OCI-LY1 (cell line): ENCODE measurements at regions not wholly inside any gene's neighbourhood (a gene's known extent, or its start where the extent isn't known, plus 50 kb on each side); places are given as distances from the start of the nearest gene placed in this dataset.

Source experiments
- H2AFZ ChIP-seq: fragments of 200-600 bp; sonication (generic), shearing (Covaris generic); 2 replicates; pipeline ENCODE4 v1.6.0; 2014; ENCODE audit warnings: antibody characterized with exemption, mild to moderate bottlenecking, low read length
- H3F3A ChIP-seq: fragments of 200-600 bp; sonication (generic), shearing (Covaris generic); 2 replicates; pipeline ENCODE4 v1.6.0; 2014; ENCODE audit warnings: mild to moderate bottlenecking, antibody characterized with exemption, low read length, moderate library complexity; ENCODE audit not compliant: insufficient read depth
- H3K27ac ChIP-seq: fragments of 200-600 bp; sonication (generic); 2 replicates; pipeline ENCODE4 v1.5.1; 2014; ENCODE audit warnings: low read length, mixed run types, mild to moderate bottlenecking, low read depth; ENCODE audit not compliant: poor library complexity, severe bottlenecking
- H3K27me3 ChIP-seq: fragments of 200-600 bp; sonication (generic); 2 replicates; pipeline ENCODE4 v1.6.0; 2014; ENCODE audit warnings: antibody characterized with exemption, mild to moderate bottlenecking, low read length, moderate library complexity; ENCODE audit not compliant: insufficient read depth
- H3K36me3 ChIP-seq: fragments of 200-600 bp; sonication (generic); 2 replicates; pipeline ENCODE4 v1.6.1; 2014; ENCODE audit warnings: mild to moderate bottlenecking, antibody characterized with exemption, low read length, moderate library complexity, mixed read lengths; ENCODE audit not compliant: insufficient read depth
- H3K4me1 ChIP-seq: fragments of 200-600 bp; sonication (generic); 2 replicates; pipeline ENCODE4 v1.5.1; 2014; ENCODE audit warnings: mild to moderate bottlenecking, low read length, moderate library complexity; ENCODE audit not compliant: insufficient read depth, severe bottlenecking
- H3K4me2 ChIP-seq: fragments of 200-600 bp; sonication (generic), shearing (Covaris generic); 2 replicates; pipeline ENCODE4 v1.6.1; 2014; ENCODE audit warnings: low read length
- H3K4me3 ChIP-seq: fragments of 200-600 bp; sonication (generic); 2 replicates; pipeline ENCODE4 v1.5.1; 2014; ENCODE audit warnings: low read length, low read depth, mild to moderate bottlenecking, mixed read lengths; ENCODE audit not compliant: poor library complexity, severe bottlenecking
- H3K79me2 ChIP-seq: fragments of 200-600 bp; shearing (Covaris generic); 2 replicates; pipeline ENCODE4 v1.6.1; 2016; ENCODE audit warnings: mixed run types, low read length, mixed read lengths; ENCODE audit not compliant: insufficient read depth
- H3K9ac ChIP-seq: fragments of 200-600 bp; sonication (generic), shearing (Covaris generic); 2 replicates; pipeline ENCODE4 v1.6.1; 2014; ENCODE audit warnings: mild to moderate bottlenecking, low read length, mixed read lengths
- H3K9me2 ChIP-seq: fragments of 200-600 bp; sonication (generic), shearing (Covaris generic); 2 replicates; pipeline ENCODE4 v1.6.1; 2014; ENCODE audit warnings: low read depth, mild to moderate bottlenecking, low read length, mixed read lengths
- H3K9me3 ChIP-seq: fragments of 200-600 bp; shearing (Covaris generic); 2 replicates; pipeline ENCODE4 v1.6.1; 2014; ENCODE audit warnings: low read length, mixed read lengths
- H4K20me1 ChIP-seq: fragments of 200-600 bp; sonication (generic), shearing (Covaris generic); 2 replicates; pipeline ENCODE4 v1.6.0; 2016; ENCODE audit warnings: mild to moderate bottlenecking, low read length; ENCODE audit not compliant: insufficient read depth
- EZH2 ChIP-seq: fragments of 200-600 bp; sonication (generic), shearing (Covaris generic); IDR thresholded peaks from 2 replicates; pipeline ENCODE4 v1.8.0; 2017; ENCODE audit warnings: borderline replicate concordance, mixed run types, mild to moderate bottlenecking, antibody characterized with exemption, low read length, moderate library complexity, mixed read lengths
- TF ChIP-seq, protein P1 (sequence below): fragments of 200-600 bp; sonication (generic), shearing (Covaris generic); IDR thresholded peaks from 2 replicates; pipeline ENCODE4 v1.5.1; 2017; ENCODE audit warnings: mild to moderate bottlenecking, antibody characterized with exemption, low read length, moderate library complexity, mixed read lengths

DNA sequence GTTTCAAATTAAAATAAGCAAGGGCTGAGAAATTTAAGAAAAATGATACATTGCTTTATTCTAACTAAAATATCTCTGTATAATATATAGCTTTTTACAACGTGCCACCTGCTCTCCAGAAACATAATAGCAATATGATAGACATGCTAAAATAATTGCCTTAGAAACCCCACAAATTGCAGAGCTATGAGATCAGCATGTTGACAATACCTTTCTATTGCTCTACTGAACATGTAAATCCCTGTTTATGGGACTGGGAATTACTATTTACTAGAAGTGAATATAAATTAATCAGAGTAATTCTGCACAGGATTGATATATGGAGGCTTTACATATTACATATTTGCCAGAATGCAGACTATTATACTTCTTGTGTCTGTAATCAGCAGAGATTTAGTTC is 1831.1 kb upstream of the IGFBP7 start:
- Histone ChIP-seq H3K27ac (no peak overlapping the region), H3F3A (no peaks in the 10 kb centered on the region)
- TF ChIP-seq EZH2: no peak
- TF ChIP-seq, protein P1, sequence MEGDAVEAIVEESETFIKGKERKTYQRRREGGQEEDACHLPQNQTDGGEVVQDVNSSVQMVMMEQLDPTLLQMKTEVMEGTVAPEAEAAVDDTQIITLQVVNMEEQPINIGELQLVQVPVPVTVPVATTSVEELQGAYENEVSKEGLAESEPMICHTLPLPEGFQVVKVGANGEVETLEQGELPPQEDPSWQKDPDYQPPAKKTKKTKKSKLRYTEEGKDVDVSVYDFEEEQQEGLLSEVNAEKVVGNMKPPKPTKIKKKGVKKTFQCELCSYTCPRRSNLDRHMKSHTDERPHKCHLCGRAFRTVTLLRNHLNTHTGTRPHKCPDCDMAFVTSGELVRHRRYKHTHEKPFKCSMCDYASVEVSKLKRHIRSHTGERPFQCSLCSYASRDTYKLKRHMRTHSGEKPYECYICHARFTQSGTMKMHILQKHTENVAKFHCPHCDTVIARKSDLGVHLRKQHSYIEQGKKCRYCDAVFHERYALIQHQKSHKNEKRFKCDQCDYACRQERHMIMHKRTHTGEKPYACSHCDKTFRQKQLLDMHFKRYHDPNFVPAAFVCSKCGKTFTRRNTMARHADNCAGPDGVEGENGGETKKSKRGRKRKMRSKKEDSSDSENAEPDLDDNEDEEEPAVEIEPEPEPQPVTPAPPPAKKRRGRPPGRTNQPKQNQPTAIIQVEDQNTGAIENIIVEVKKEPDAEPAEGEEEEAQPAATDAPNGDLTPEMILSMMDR: no peak

DNA sequence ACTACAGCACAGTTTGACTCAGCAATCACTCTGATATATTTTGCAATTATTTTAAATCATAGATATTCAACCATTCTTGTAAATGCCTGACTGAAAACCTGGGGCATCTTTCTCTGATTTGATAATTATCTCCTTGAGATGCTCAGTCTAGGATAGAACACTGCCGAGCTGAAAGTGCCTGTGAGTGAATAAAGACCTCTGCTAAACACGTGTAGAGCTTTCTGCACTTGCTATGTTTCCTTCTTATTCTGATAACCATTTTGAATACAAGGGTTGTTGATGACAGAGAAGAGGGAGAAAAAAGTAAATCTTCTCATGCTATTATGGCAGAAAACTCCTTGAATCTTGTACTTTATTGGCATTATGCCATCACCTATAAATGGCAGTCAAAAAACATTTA is 1843.4 kb upstream of the IGFBP7 start:
- no peak for TF ChIP-seq EZH2
- TF ChIP-seq, protein P1: no peak
- Histone ChIP-seq H3K36me3 (no peaks in the 10 kb centered on the region), H3F3A (no peaks in the 10 kb centered on the region), H3K27ac (no peak overlapping the region), H4K20me1 (no peaks in the 10 kb centered on the region), H3K9me2 (no peaks in the 10 kb centered on the region), H3K27me3 (no peaks in the 10 kb centered on the region), H3K9ac (no peak overlapping the region), H2AFZ (no peak overlapping the region), H3K79me2 (no peaks in the 10 kb centered on the region), H3K4me2 (no peak overlapping the region), H3K9me3 (no peaks in the 10 kb centered on the region), H3K4me3 (no peak overlapping the region), H3K4me1 (no peaks in the 10 kb centered on the region)

More for the DNA sequence above, 1831.1 kb upstream of the IGFBP7 start:
- H3K79me2 ChIP-seq: no peaks in the 10 kb centered on the region
- H3K9ac ChIP-seq: no peak overlapping the region
- H3K27me3 ChIP-seq: no peaks in the 10 kb centered on the region
- H3K9me2 ChIP-seq: no peaks in the 10 kb centered on the region
- no peak overlapping the region for H3K4me2 ChIP-seq
- H4K20me1 ChIP-seq: no peaks in the 10 kb centered on the region
- no peaks in the 10 kb centered on the region for H3K9me3 ChIP-seq
- no peak overlapping the region for H3K4me3 ChIP-seq
- no peak overlapping the region for H2AFZ ChIP-seq
- H3K36me3 ChIP-seq: no peaks in the 10 kb centered on the region
- H3K4me1 ChIP-seq: no peaks in the 10 kb centered on the region

DNA sequence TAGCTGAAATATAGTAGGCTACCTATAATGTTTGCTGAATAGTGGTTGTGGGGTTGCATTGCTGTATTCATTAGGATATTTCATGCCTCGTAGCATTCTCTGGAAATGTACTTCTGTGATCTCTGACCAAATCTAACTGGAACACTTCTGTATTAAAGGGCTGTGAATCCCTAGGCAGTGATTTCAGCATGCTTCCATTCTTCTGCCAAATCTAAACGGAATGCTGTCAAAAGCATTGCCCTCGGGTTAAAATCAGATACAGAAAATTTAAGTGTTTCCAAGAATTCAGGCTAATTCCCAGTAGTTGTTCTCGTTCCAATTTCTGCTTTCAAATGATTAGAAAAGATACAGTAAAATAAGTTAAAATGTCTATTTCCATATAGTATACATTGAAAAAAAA is 1847.5 kb upstream of the IGFBP7 start:
- Histone ChIP-seq H4K20me1 (no peaks in the 10 kb centered on the region), H3K79me2 (no peaks in the 10 kb centered on the region), H3K9ac (no peak overlapping the region), H3K9me2 (no peaks in the 10 kb centered on the region), H3K4me3 (no peak overlapping the region), H3K9me3 (no peaks in the 10 kb centered on the region), H3K4me1 (no peaks in the 10 kb centered on the region), H3K36me3 (no peaks in the 10 kb centered on the region), H3K27ac (no peak overlapping the region), H3K4me2 (no peak overlapping the region), H3F3A (no peaks in the 10 kb centered on the region), H2AFZ (no peak overlapping the region), H3K27me3 (no peaks in the 10 kb centered on the region)
- TF ChIP-seq EZH2: no peak
- TF ChIP-seq, protein P1: no peak
